SK-N-SH treated with all-trans-retinoic acid at 6 μM for 48 hours (cell line): ENCODE measurements at regions not wholly inside any gene's neighbourhood (a gene's known extent, or its start where the extent isn't known, plus 50 kb on each side); places are given as distances from the start of the nearest gene placed in this dataset.

Source experiments
- ATAC-seq: fragments of 200-7000 bp; cut with Tn5 transposase; 3 replicates; pipeline ENCODE4 v1.9.1; 2020; ENCODE audit warnings: mild to moderate bottlenecking, moderate library complexity
- BACH2 ChIP-seq: fragments of 250-450 bp; sonication (Bioruptor Pico); IDR thresholded peaks from 2 replicates; pipeline ENCODE4 v1.9.0; 2021; ENCODE audit warnings: mild to moderate bottlenecking, borderline replicate concordance
- CREB5 ChIP-seq: fragments of 250-450 bp; sonication (Bioruptor Pico); IDR thresholded peaks from 2 replicates; pipeline ENCODE4 v1.5.1; 2020; ENCODE audit warnings: low read depth, mild to moderate bottlenecking, moderate library complexity
- CSDC2 ChIP-seq: fragments of 250-450 bp; sonication (Bioruptor Pico); IDR thresholded peaks from 2 replicates; pipeline ENCODE4 v1.5.0; 2020; ENCODE audit warnings: mild to moderate bottlenecking, moderate library complexity
- ESRRG ChIP-seq: fragments of 250-450 bp; sonication (Bioruptor Pico); IDR thresholded peaks from 2 replicates; pipeline ENCODE4 v1.6.1; 2021; ENCODE audit warnings: mild to moderate bottlenecking
- ISL1 ChIP-seq: fragments of 250-450 bp; sonication (Bioruptor Pico); IDR thresholded peaks from 2 replicates; pipeline ENCODE4 v2.1.2; 2022; ENCODE audit warnings: mild to moderate bottlenecking, moderate library complexity
- OSR1 ChIP-seq: fragments of 250-450 bp; sonication (Bioruptor Pico); IDR thresholded peaks from 2 replicates; pipeline ENCODE4 v1.8.0; 2022; ENCODE audit warnings: moderate library complexity, mild to moderate bottlenecking, inconsistent platforms
- POU6F1 ChIP-seq: fragments of 250-450 bp; sonication (Bioruptor Pico); IDR thresholded peaks from 2 replicates; pipeline ENCODE4 v1.8.0; 2021; ENCODE audit warnings: low read depth, mild to moderate bottlenecking, moderate library complexity, borderline replicate concordance
- PPARA ChIP-seq: fragments of 250-450 bp; sonication (Bioruptor Pico); IDR thresholded peaks from 2 replicates; pipeline ENCODE4 v1.5.0; 2020; ENCODE audit warnings: mild to moderate bottlenecking, borderline replicate concordance
- RARB ChIP-seq: fragments of 250-450 bp; sonication (Bioruptor Pico); IDR thresholded peaks from 2 replicates; pipeline ENCODE4 v1.8.0; 2021; ENCODE audit warnings: mild to moderate bottlenecking, moderate library complexity
- SNAI2 ChIP-seq: fragments of 250-450 bp; sonication (Bioruptor Pico); IDR thresholded peaks from 2 replicates; pipeline ENCODE4 v1.5.0; 2020; ENCODE audit warnings: mild to moderate bottlenecking, moderate library complexity
- TOX ChIP-seq: fragments of 250-450 bp; sonication (Bioruptor Pico); IDR thresholded peaks from 2 replicates; pipeline ENCODE4 v1.8.0; 2021; ENCODE audit warnings: mild to moderate bottlenecking, moderate library complexity, borderline replicate concordance
- TSHZ2 ChIP-seq: fragments of 250-450 bp; sonication (Bioruptor Pico); IDR thresholded peaks from 2 replicates; pipeline ENCODE4 v1.5.0; 2020; ENCODE audit warnings: mild to moderate bottlenecking, moderate library complexity
- ZFP30 ChIP-seq: fragments of 450-650 bp; formaldehyde crosslinking; IDR thresholded peaks from 2 replicates; pipeline ENCODE4 v1.5.0; 2022; ENCODE audit warnings: mild to moderate bottlenecking, moderate library complexity
- ZNF565 ChIP-seq: fragments of 450-650 bp; formaldehyde crosslinking; conservative IDR thresholded peaks from 2 replicates; pipeline ENCODE4 v1.5.0; 2020; ENCODE audit warnings: low read depth, mild to moderate bottlenecking, moderate library complexity
- ZNF70 ChIP-seq: fragments of 450-650 bp; formaldehyde crosslinking; IDR thresholded peaks from 2 replicates; pipeline ENCODE4 v1.5.0; 2020; ENCODE audit warnings: mild to moderate bottlenecking, moderate library complexity
- ZNF8 ChIP-seq: fragments of 450-650 bp; formaldehyde crosslinking; IDR thresholded peaks from 2 replicates; pipeline ENCODE4 v1.5.0; 2020; ENCODE audit warnings: mild to moderate bottlenecking, moderate library complexity
- TF ChIP-seq, protein P1 (sequence below): fragments of 250-450 bp; sonication (Bioruptor Pico); IDR thresholded peaks from 2 replicates; pipeline ENCODE4 v1.5.1; 2021; ENCODE audit warnings: mild to moderate bottlenecking, moderate library complexity
- TF ChIP-seq, protein P2 (sequence below): fragments of 250-450 bp; sonication (Bioruptor Pico); IDR thresholded peaks from 2 replicates; pipeline ENCODE4 v1.8.0; 2020; ENCODE audit warnings: mild to moderate bottlenecking, moderate library complexity, borderline replicate concordance

DNA sequence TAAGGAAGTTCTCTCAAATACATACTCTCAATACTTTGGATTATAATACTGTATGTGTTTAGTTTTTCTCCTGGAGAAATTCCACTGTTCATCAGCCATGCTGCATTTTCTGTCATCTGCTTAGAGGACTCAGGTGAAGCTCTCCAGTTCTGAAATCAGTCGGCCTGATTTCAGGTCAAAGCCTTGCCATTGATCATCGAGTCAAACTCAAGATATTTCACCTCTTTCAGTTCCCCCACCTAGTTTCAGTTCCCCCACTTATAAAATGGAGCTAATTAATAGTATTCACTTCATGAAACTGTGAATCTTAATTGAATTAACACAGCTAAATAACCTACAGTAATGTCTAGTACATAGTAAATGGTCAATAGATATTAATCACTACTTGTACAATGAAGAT, 75.3 kb upstream of the L3MBTL4 start (continued):
- TF ChIP-seq ZNF70 (no peak), TOX (CRISPR knock-in tag) (no peak)

DNA sequence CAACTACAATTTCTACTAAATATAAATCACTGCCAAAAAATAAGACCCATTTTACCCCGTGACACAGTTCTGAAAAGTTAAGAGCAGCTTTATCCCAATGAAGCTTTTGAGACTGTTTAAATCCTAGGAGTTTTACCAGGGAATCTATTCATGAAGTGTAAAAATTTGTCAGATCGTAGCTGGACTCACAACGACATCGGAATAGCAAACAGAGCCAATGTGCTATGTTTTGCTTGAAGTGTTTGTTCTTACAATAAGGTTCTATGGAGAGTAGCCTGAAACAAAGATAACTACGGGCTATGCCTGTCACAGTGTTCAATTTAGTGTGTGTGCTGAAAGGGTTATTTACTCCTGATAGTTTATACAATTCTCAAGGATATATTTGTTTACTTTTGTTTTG, 78.5 kb upstream of the L3MBTL4 start:
- no peak for ATAC-seq
- TF ChIP-seq, protein P1, sequence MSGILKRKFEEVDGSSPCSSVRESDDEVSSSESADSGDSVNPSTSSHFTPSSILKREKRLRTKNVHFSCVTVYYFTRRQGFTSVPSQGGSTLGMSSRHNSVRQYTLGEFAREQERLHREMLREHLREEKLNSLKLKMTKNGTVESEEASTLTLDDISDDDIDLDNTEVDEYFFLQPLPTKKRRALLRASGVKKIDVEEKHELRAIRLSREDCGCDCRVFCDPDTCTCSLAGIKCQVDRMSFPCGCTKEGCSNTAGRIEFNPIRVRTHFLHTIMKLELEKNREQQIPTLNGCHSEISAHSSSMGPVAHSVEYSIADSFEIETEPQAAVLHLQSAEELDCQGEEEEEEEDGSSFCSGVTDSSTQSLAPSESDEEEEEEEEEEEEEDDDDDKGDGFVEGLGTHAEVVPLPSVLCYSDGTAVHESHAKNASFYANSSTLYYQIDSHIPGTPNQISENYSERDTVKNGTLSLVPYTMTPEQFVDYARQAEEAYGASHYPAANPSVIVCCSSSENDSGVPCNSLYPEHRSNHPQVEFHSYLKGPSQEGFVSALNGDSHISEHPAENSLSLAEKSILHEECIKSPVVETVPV: no peak
- TF ChIP-seq ZFP30 (CRISPR knock-in tag) (no peak), ZNF8 (CRISPR knock-in tag) (no peak), SNAI2 (no peak), BACH2 (CRISPR knock-in tag) (no peak)

GRCh38 chr18:6495536-6495935, 80.8 kb upstream of the L3MBTL4 start:
- TF ChIP-seq TSHZ2 (CRISPR knock-in tag): no peak
- TF ChIP-seq ZNF8 (CRISPR knock-in tag): no peak
- TF ChIP-seq RARB (CRISPR knock-in tag): no peak
- TF ChIP-seq TOX (CRISPR knock-in tag): no peak
- no peak for TF ChIP-seq ISL1 (CRISPR knock-in tag)
- no peak for TF ChIP-seq ZNF70
- TF ChIP-seq BACH2 (CRISPR knock-in tag): no peak
- no peak for TF ChIP-seq PPARA (CRISPR knock-in tag)
- TF ChIP-seq CSDC2: no peak
- no peak for TF ChIP-seq ESRRG (CRISPR knock-in tag)
- TF ChIP-seq, protein P1: no peak
- no peak for TF ChIP-seq SNAI2
- TF ChIP-seq, protein P2, sequence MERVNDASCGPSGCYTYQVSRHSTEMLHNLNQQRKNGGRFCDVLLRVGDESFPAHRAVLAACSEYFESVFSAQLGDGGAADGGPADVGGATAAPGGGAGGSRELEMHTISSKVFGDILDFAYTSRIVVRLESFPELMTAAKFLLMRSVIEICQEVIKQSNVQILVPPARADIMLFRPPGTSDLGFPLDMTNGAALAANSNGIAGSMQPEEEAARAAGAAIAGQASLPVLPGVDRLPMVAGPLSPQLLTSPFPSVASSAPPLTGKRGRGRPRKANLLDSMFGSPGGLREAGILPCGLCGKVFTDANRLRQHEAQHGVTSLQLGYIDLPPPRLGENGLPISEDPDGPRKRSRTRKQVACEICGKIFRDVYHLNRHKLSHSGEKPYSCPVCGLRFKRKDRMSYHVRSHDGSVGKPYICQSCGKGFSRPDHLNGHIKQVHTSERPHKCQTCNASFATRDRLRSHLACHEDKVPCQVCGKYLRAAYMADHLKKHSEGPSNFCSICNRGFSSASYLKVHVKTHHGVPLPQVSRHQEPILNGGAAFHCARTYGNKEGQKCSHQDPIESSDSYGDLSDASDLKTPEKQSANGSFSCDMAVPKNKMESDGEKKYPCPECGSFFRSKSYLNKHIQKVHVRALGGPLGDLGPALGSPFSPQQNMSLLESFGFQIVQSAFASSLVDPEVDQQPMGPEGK (CRISPR knock-in tag): no peak
- TF ChIP-seq OSR1 (CRISPR knock-in tag): no peak
- TF ChIP-seq, all 23 proteins: peak for 0
- no peak for ATAC-seq

GRCh38 chr18:6497543-6497942, 82.8 kb upstream of the L3MBTL4 start:
- TF ChIP-seq ZNF565 (CRISPR knock-in tag) (no peak), POU6F1 (CRISPR knock-in tag) (no peak), ISL1 (CRISPR knock-in tag) (no peak), CREB5 (CRISPR knock-in tag) (no peak), TSHZ2 (CRISPR knock-in tag) (no peak)
- TF ChIP-seq, protein P2 (CRISPR knock-in tag): no peak

More at GRCh38 chr18:6497543-6497942, 82.8 kb upstream of the L3MBTL4 start:
- no peak for ATAC-seq
